Thyroid gland (tissue), 4 donors: ENCODE measurements at regions not wholly inside any gene's neighbourhood (a gene's known extent, or its start where the extent isn't known, plus 50 kb on each side); places are given as distances from the start of the nearest gene placed in this dataset.

Experiments used
- POLR2A ChIP-seq, 2 donors: fragments of 450-650 bp; IDR thresholded peaks; one replicate each; pipeline ENCODE4 v1.6.1; 2017; ENCODE audit warnings: antibody characterized with exemption in 2 of 2, mild to moderate bottlenecking in 2 of 2, moderate library complexity in 1 of 2
- TF ChIP-seq, protein P1 (sequence below), 6 experiments: fragments of 200-600 bp in 3 of 6; fragments of 450-650 bp in 3 of 6; sonication (generic) in 3 of 6; IDR thresholded peaks; one replicate each; pipeline ENCODE4 v1.5.1; 2016 to 2019; ENCODE audit warnings: antibody characterized with exemption in 6 of 6, mild to moderate bottlenecking in 2 of 6, inconsistent platforms in 1 of 6, moderate library complexity in 1 of 6

DNA sequence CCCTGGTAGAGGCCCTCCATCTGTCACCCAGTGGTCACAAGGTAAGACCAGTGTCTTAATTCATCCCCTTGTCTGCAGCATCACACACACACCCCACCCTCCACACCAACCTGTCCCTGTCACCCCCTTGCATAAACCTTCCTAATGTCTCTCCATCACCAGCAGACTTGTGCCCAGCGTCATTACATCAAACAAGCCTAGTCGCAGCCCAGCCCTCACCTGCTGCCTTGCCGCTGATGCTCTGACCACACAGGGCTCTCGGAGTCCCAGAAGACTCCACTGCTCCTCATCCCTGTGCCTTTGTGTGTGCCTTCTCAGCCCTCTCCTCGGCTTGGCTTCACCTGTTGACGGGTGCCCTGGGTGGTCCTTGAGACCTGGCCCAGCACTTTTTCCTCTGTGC is 171.2 kb downstream of the GLI2 start:
- no peak for TF ChIP-seq POLR2A (IDR thresholded peaks at IDR 0.05)
- TF ChIP-seq, protein P1, sequence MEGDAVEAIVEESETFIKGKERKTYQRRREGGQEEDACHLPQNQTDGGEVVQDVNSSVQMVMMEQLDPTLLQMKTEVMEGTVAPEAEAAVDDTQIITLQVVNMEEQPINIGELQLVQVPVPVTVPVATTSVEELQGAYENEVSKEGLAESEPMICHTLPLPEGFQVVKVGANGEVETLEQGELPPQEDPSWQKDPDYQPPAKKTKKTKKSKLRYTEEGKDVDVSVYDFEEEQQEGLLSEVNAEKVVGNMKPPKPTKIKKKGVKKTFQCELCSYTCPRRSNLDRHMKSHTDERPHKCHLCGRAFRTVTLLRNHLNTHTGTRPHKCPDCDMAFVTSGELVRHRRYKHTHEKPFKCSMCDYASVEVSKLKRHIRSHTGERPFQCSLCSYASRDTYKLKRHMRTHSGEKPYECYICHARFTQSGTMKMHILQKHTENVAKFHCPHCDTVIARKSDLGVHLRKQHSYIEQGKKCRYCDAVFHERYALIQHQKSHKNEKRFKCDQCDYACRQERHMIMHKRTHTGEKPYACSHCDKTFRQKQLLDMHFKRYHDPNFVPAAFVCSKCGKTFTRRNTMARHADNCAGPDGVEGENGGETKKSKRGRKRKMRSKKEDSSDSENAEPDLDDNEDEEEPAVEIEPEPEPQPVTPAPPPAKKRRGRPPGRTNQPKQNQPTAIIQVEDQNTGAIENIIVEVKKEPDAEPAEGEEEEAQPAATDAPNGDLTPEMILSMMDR (IDR thresholded peaks at IDR 0.05) = no peak
